ENCODE measurements at regions not wholly inside any gene's neighbourhood (a gene's known extent, or its start where the extent isn't known, plus 50 kb on each side); places are given as distances from the start of the nearest gene placed in this dataset.

- TF ChIP-seq ZNF142 (CRISPR knock-in tag; IDR thresholded peaks at IDR 0.05) (no peak; the same call in 1 of the 2 replicates), ZFP82 (CRISPR knock-in tag; IDR thresholded peaks at IDR 0.05; ENCODE audit: borderline replicate concordance) (0 out of 2 replicates have a peak, but pooled peaks have one; percentile 42), ZNF260 (CRISPR knock-in tag; IDR thresholded peaks at IDR 0.05; ENCODE audit: borderline replicate concordance, low read depth) (no peak), AFF4 (CRISPR knock-in tag; IDR thresholded peaks at IDR 0.05) (no peak; the same call in 1 of the 2 replicates), ZNF44 (CRISPR knock-in tag; IDR thresholded peaks at IDR 0.05) (no peak; the same call in 1 of the 2 replicates), KLF6 (CRISPR knock-in tag; IDR thresholded peaks at IDR 0.05) (no peak), RNF219 (CRISPR knock-in tag; IDR thresholded peaks at IDR 0.05) (no peak), ZSCAN21 (CRISPR knock-in tag; IDR thresholded peaks at IDR 0.05; ENCODE audit: borderline replicate concordance) (peak; percentile 79; the same call in 1 of the 2 replicates), IKZF1 (IDR thresholded peaks at IDR 0.05) (no peak), ZNF740 (CRISPR knock-in tag; IDR thresholded peaks at IDR 0.05) (0 out of 2 replicates have a peak, but pooled peaks have one; percentile 30), ZBTB44 (CRISPR knock-in tag; IDR thresholded peaks at IDR 0.05) (no peak), ZHX1 (CRISPR knock-in tag; IDR thresholded peaks at IDR 0.05; ENCODE audit: low read depth) (peak; percentile 78)
Observed at GRCh38 chr6:27806981-27807440, 105.2 kb downstream of the OR2B2 start (continued).

Measured in HepG2 (cell line).